HCT116 (cell line): ENCODE measurements at regions not wholly inside any gene's neighbourhood (a gene's known extent, or its start where the extent isn't known, plus 50 kb on each side); places are given as distances from the start of the nearest gene placed in this dataset.

ENCODE experiments used
- ATAC-seq: fragments of 200-7000 bp; cut with Tn5 transposase; 2 replicates; pipeline ENCODE4 v1.9.1; 2020; ENCODE audit warnings: mild to moderate bottlenecking, moderate library complexity
- BruUV-seq: library from RNA; stranded (reverse); fragments of 400-500 nt; replicated peaks from 2 replicates; lab custom pipeline; 2021; lab: Mats Ljungman, UMichigan
- CTCF ChIA-PET: fragments of 300-600 bp; sonication (Branson Sonifier 250); formaldehyde crosslinking; loops from one replicate; lab custom pipeline; 2021; ENCODE audit warnings: antibody characterized with exemption; lab: Charles Lee
- POLR2A ChIA-PET: fragments of 300-600, 350-600 bp; sonication (Branson Sonifier 250); formaldehyde crosslinking; loops from one replicate; lab custom pipeline; 2021; ENCODE audit warnings: antibody characterized with exemption; lab: Charles Lee
- RAD21 ChIA-PET, 2 experiments: fragments of 300-600 bp; sonication (Branson Sonifier 250); formaldehyde crosslinking; loops; one replicate each; lab custom pipeline; 2023; ENCODE audit warnings: low total read pairs in 2 of 2; ENCODE audit not compliant: uncharacterized antibody in 2 of 2, unreplicated experiment in 2 of 2, low non-redundant PET in 1 of 2; lab: Charles Lee
- DNase-seq: peaks from one replicate; pipeline ENCODE4 v3.0.0-alpha.2; 2010; ENCODE audit warnings: low read depth, low spot score
- H2AFZ ChIP-seq: fragments of 200-600 bp; shearing (Covaris generic), sonication (generic); 2 replicates; pipeline ENCODE4 v1.6.1; 2017; ENCODE audit warnings: low read depth, mixed run types, mixed read lengths, antibody characterized with exemption, low read length; ENCODE audit not compliant: poor library complexity, severe bottlenecking
- H3K27ac ChIP-seq: 2 replicates; pipeline ENCODE4 v1.5.1; 2012; ENCODE audit warnings: low read depth, low read length
- H3K27me3 ChIP-seq: fragments of 200-600 bp; sonication (generic); 2 replicates; pipeline ENCODE4 v1.6.1; 2016; ENCODE audit warnings: mixed run types, low read length, mixed read lengths; ENCODE audit not compliant: insufficient read depth
- H3K36me3 ChIP-seq, 2 experiments: fragments of 200-500 bp in 1 of 2; fragments of 200-600 bp in 1 of 2; sonication (Bioruptor generic) in 1 of 2; sonication (generic) in 1 of 2; 2 replicates each; pipeline versions ENCODE4 v1.5.1 to v1.6.1; 2014 to 2016; ENCODE audit warnings: low read length in 2 of 2, inconsistent platforms in 1 of 2, mixed read lengths in 1 of 2, mixed run types in 1 of 2; ENCODE audit not compliant: insufficient read depth in 2 of 2, control insufficient read depth in 1 of 2
- H3K4me1 ChIP-seq, 2 experiments: fragments of 200-600 bp in 1 of 2; sonication (generic) in 1 of 2; 2 replicates each; pipeline versions ENCODE4 v1.5.1 to v1.6.1; 2012 to 2017; ENCODE audit warnings: low read length in 2 of 2, inconsistent platforms in 1 of 2, mild to moderate bottlenecking in 1 of 2, mixed read lengths in 1 of 2, mixed run types in 1 of 2, moderate library complexity in 1 of 2; ENCODE audit not compliant: insufficient read depth in 2 of 2, control insufficient read depth in 1 of 2
- H3K4me2 ChIP-seq: fragments of 200-600 bp; sonication (generic); 2 replicates; pipeline ENCODE4 v1.6.1; 2017; ENCODE audit warnings: mixed run types, low read length, mixed read lengths
- H3K4me3 ChIP-seq, 2 experiments: fragments of 200-600 bp in 1 of 2; sonication (generic) in 1 of 2; replicated peaks in 1 of 2; 2 replicates each; pipeline ENCODE4 v1.5.1; 2011 to 2016; ENCODE audit warnings: low read length in 2 of 2, control low read depth in 1 of 2, low read depth in 1 of 2, mild to moderate bottlenecking in 1 of 2, mixed read lengths in 1 of 2, mixed run types in 1 of 2
- H3K79me2 ChIP-seq: fragments of 200-600 bp; sonication (generic); 2 replicates; pipeline ENCODE4 v1.6.1; 2017; ENCODE audit warnings: mild to moderate bottlenecking, mixed run types, low read length, moderate library complexity, mixed read lengths; ENCODE audit not compliant: insufficient read depth
- H3K9ac ChIP-seq: fragments of 200-600 bp; sonication (generic); 2 replicates; pipeline ENCODE4 v1.6.1; 2016; ENCODE audit warnings: low read length, mixed read lengths
- H3K9me2 ChIP-seq: fragments of 200-600 bp; sonication (generic), shearing (Covaris generic); 2 replicates; pipeline ENCODE4 v1.6.1; 2017; ENCODE audit warnings: mixed run types, mild to moderate bottlenecking, moderate library complexity; ENCODE audit not compliant: insufficient read depth
- H3K9me3 ChIP-seq, 2 experiments: fragments of 200-500 bp in 1 of 2; fragments of 200-600 bp in 1 of 2; sonication (Bioruptor generic) in 1 of 2; sonication (generic) in 1 of 2; 2 replicates each; pipeline ENCODE4 v1.6.1; 2014 to 2017; ENCODE audit warnings: low read length in 2 of 2, mixed read lengths in 2 of 2, inconsistent platforms in 1 of 2, low read depth in 1 of 2, mild to moderate bottlenecking in 1 of 2, mixed run types in 1 of 2, moderate library complexity in 1 of 2; ENCODE audit not compliant: control insufficient read depth in 1 of 2, insufficient read depth in 1 of 2
- H4K20me1 ChIP-seq: fragments of 200-600 bp; sonication (generic), shearing (Covaris generic); 2 replicates; pipeline ENCODE4 v1.6.1; 2017; ENCODE audit warnings: mixed run types, mild to moderate bottlenecking, moderate library complexity; ENCODE audit not compliant: insufficient read depth
- CBX3 ChIP-seq: IDR thresholded peaks from 2 replicates; pipeline ENCODE4 v1.6.1; 2012; ENCODE audit warnings: low read depth
- ELF1 ChIP-seq: IDR thresholded peaks from 2 replicates; pipeline ENCODE4 v1.6.1; 2012; ENCODE audit warnings: low read depth, borderline replicate concordance
- EZH2phosphoT487 ChIP-seq: fragments of 200-600 bp; IDR thresholded peaks from 2 replicates; pipeline ENCODE4 v1.6.1; 2018; ENCODE audit warnings: antibody characterized with exemption, borderline replicate concordance
- JUND ChIP-seq: IDR thresholded peaks from 2 replicates; pipeline ENCODE4 v1.6.1; 2012
- POLR2AphosphoS5 ChIP-seq: IDR thresholded peaks from 2 replicates; pipeline ENCODE4 v1.6.1; 2011; ENCODE audit warnings: mild to moderate bottlenecking, low read depth, low read length, moderate library complexity
- SIN3A ChIP-seq: IDR thresholded peaks from 2 replicates; pipeline ENCODE4 v1.6.1; 2012; ENCODE audit warnings: low read depth
- ZFX ChIP-seq: fragments of 450-650 bp; IDR thresholded peaks from 2 replicates; pipeline ENCODE4 v1.6.1; 2017
- intact Hi-C: fragments of 100-400 bp; cut with micrococcal nuclease; formaldehyde crosslinking; loops from 2 replicates; pipeline ENCODE4 v1.10.0; 2022
- TF ChIP-seq, protein P1 (sequence below): IDR thresholded peaks from 2 replicates; pipeline ENCODE4 v1.6.1; 2012; ENCODE audit warnings: low read depth
- TF ChIP-seq, protein P2 (sequence below): IDR thresholded peaks from 2 replicates; pipeline ENCODE4 v1.6.1; 2012
- TF ChIP-seq, protein P3 (sequence below): IDR thresholded peaks from 2 replicates; pipeline ENCODE4 v1.6.1; 2012

DNA sequence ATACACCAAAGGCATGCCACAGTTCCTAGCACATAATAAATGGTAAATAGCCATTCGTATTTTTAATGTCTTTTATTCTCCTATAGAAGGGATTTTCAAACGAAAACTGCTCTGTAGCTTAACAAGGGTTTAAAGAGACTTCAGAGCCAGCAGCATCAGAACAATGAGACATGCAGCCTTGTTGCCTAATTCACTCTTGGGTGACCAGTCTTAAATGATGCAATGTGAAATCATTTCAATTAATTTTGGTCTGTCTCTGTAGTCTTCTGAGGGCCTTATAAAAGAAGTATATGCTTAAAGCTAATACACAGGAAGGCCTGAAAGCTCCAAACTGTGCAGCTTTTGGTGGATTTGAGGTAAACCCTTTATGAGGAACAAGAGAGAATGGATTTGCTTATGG lies 888.8 kb upstream of the WWC1 start (continued):
- TF ChIP-seq, protein P1, sequence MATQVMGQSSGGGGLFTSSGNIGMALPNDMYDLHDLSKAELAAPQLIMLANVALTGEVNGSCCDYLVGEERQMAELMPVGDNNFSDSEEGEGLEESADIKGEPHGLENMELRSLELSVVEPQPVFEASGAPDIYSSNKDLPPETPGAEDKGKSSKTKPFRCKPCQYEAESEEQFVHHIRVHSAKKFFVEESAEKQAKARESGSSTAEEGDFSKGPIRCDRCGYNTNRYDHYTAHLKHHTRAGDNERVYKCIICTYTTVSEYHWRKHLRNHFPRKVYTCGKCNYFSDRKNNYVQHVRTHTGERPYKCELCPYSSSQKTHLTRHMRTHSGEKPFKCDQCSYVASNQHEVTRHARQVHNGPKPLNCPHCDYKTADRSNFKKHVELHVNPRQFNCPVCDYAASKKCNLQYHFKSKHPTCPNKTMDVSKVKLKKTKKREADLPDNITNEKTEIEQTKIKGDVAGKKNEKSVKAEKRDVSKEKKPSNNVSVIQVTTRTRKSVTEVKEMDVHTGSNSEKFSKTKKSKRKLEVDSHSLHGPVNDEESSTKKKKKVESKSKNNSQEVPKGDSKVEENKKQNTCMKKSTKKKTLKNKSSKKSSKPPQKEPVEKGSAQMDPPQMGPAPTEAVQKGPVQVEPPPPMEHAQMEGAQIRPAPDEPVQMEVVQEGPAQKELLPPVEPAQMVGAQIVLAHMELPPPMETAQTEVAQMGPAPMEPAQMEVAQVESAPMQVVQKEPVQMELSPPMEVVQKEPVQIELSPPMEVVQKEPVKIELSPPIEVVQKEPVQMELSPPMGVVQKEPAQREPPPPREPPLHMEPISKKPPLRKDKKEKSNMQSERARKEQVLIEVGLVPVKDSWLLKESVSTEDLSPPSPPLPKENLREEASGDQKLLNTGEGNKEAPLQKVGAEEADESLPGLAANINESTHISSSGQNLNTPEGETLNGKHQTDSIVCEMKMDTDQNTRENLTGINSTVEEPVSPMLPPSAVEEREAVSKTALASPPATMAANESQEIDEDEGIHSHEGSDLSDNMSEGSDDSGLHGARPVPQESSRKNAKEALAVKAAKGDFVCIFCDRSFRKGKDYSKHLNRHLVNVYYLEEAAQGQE = no peak
- TF ChIP-seq ELF1 = no peak

DNA sequence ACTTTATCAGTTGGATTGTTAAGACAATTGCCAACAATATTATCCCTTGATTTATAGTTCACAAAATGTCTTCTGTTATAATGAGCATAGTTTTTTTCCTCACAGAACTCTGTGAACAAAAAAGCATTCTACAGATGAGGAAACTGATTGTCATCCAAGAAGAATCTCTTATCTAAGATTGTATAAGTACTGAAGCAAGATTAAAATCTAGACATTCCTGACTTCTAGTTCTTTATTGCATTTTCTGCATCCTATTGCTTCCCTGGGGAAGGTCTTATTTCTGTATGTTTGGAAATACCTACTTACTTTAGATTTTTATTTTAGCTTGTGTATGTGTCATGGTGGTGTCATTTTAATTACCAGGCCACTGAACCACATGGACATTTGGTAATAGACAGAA lies 884.9 kb upstream of the WWC1 start:
- H3K9me2 ChIP-seq = no peaks in the 10 kb centered on the region
- H4K20me1 ChIP-seq = no peaks in the 10 kb centered on the region
- no peak overlapping the region for H3K4me3 ChIP-seq
- no peaks in the 10 kb centered on the region for H3K27me3 ChIP-seq
- TF ChIP-seq, protein P2, sequence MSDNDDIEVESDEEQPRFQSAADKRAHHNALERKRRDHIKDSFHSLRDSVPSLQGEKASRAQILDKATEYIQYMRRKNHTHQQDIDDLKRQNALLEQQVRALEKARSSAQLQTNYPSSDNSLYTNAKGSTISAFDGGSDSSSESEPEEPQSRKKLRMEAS = no peak
- no peaks in the 10 kb centered on the region; a peak in 2 of 4 replicates for H3K9me3 ChIP-seq
- intact Hi-C loops = no loop called here
- H3K4me2 ChIP-seq = no peak overlapping the region
- H3K79me2 ChIP-seq = no peaks in the 10 kb centered on the region
- ATAC-seq = no peak
- H2AFZ ChIP-seq = no peak overlapping the region
- ChIA-PET CTCF (no interaction called here), POLR2A (no interaction called here), RAD21 (no interaction called here)
- H3K36me3 ChIP-seq = no peaks in the 10 kb centered on the region
- no TSS peak for BruUV-seq
- no peaks in the 10 kb centered on the region for H3K4me1 ChIP-seq
- no peak for DNase-seq
- H3K27ac ChIP-seq = no peak overlapping the region
- no peak overlapping the region for H3K9ac ChIP-seq

DNA sequence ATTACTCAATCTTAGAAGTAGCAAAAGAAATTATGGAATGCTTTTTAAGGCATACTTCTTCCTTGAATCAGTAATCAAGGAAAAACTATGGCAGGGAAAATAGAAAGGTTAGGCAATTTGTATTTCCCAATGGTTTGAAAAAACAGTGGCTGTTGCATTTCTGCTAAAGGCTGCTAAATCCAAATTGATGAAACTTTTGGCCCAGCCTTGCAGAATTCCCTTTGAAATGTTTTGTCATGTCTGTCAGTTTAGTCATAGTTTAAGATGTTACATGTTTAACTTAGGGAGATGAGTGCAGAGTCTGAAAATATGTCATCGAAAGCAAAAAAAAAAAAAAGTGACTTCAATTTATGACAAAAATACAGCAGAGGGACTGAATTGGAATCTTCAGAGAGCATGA lies 878.9 kb upstream of the WWC1 start:
- Histone ChIP-seq H3K79me2 (no peaks in the 10 kb centered on the region), H3K27me3 (no peaks in the 10 kb centered on the region), H2AFZ (no peak overlapping the region), H3K9ac (no peak overlapping the region), H4K20me1 (no peaks in the 10 kb centered on the region), H3K9me2 (no peaks in the 10 kb centered on the region), H3K36me3 (no peaks in the 10 kb centered on the region), H3K4me1 (no peaks in the 10 kb centered on the region), H3K9me3 (peaks cover 5 to 7% of the 10 kb centered on the region in 2 experiments; a peak in 3 of 4 replicates), H3K4me3 (no peak overlapping the region), H3K4me2 (no peak overlapping the region), H3K27ac (no peak overlapping the region)
- ATAC-seq (no peak), DNase-seq (no peak)
- intact Hi-C loops = no loop called here
- no TSS peak for BruUV-seq
- POLR2A ChIA-PET = no interaction called here
- RAD21 ChIA-PET = no interaction called here
- CTCF ChIA-PET = no interaction called here
- TF ChIP-seq SIN3A (no peak), ZFX (no peak), CBX3 (no peak), POLR2AphosphoS5 (no peak), JUND (no peak), EZH2phosphoT487 (no peak), ELF1 (no peak)
- TF ChIP-seq, protein P3, sequence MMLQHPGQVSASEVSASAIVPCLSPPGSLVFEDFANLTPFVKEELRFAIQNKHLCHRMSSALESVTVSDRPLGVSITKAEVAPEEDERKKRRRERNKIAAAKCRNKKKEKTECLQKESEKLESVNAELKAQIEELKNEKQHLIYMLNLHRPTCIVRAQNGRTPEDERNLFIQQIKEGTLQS = no peak
- TF ChIP-seq, protein P1 = no peak
